BE2C (cell line): ENCODE measurements at regions not wholly inside any gene's neighbourhood (a gene's known extent, or its start where the extent isn't known, plus 50 kb on each side); places are given as distances from the start of the nearest gene placed in this dataset.
"Not testable (repeated sequence)": the region's sequence is repeated elsewhere in the genome, so short reads cannot be mapped to it uniquely, and the experiment has no call there.

Experiments used
- DNase-seq: peaks from one replicate; pipeline ENCODE4 v3.0.0-alpha.2; 2020
- H3K27me3 ChIP-seq: fragments of 250-450 bp; sonication (Bioruptor Pico); 2 replicates; pipeline ENCODE4 v1.5.1; 2020; ENCODE audit warnings: mild to moderate bottlenecking
- H3K36me3 ChIP-seq: fragments of 250-450 bp; sonication (Bioruptor Pico); 2 replicates; pipeline ENCODE4 v1.5.1; 2020; ENCODE audit warnings: mild to moderate bottlenecking
- H3K4me1 ChIP-seq: fragments of 250-450 bp; sonication (Bioruptor Pico); 2 replicates; pipeline ENCODE4 v1.5.1; 2020
- H3K4me3 ChIP-seq: 2 replicates; pipeline ENCODE4 v1.5.1; 2011; ENCODE audit warnings: low read depth, low read length
- H3K9me3 ChIP-seq: fragments of 250-450 bp; sonication (Bioruptor Pico); 2 replicates; pipeline ENCODE4 v1.5.1; 2020
- CTCF ChIP-seq: IDR thresholded peaks from 2 replicates; pipeline ENCODE4 v1.5.1; 2012; ENCODE audit warnings: mild to moderate bottlenecking, low read depth, low read length

- no peaks in the 10 kb centered on the region for H3K9me3 ChIP-seq
- no peak for TF ChIP-seq CTCF
- no peak overlapping the region for H3K4me3 ChIP-seq
- no peak for DNase-seq
- H3K27me3 ChIP-seq = no peaks in the 10 kb centered on the region
- no peaks in the 10 kb centered on the region for H3K4me1 ChIP-seq
- no peaks in the 10 kb centered on the region for H3K36me3 ChIP-seq
Observed at GRCh38 chr4:115575851-115576250, 462.4 kb upstream of the NDST4 start.

DNA sequence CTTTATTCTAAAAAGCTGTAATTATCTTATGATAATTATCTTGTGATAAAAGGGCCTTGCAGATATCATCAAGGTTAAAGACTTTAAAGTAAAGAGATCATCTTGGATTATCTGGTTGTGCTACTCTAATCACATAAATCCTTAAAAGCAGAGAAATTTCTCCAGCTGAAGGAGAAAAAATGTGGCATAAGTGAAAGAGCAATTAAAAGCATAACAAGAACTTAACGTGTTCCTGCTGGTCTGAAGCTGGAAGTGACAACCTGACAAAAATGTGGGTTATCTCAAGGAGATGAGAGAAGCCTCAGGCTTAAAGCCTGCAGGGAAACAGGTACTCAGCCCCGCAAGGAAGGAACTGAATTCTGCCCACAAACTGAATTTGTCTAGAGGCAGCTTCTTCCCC is 449.1 kb upstream of the NDST4 start:
- Histone ChIP-seq H3K36me3 (no peaks in the 10 kb centered on the region), H3K4me3 (no peak overlapping the region), H3K27me3 (no peaks in the 10 kb centered on the region), H3K4me1 (no peaks in the 10 kb centered on the region), H3K9me3 (no peaks in the 10 kb centered on the region)
- TF ChIP-seq CTCF = no peak
- no peak for DNase-seq

GRCh38 chr4:115548123-115548522 is 434.7 kb upstream of the NDST4 start:
- TF ChIP-seq CTCF = no peak
- no peak for DNase-seq

DNA sequence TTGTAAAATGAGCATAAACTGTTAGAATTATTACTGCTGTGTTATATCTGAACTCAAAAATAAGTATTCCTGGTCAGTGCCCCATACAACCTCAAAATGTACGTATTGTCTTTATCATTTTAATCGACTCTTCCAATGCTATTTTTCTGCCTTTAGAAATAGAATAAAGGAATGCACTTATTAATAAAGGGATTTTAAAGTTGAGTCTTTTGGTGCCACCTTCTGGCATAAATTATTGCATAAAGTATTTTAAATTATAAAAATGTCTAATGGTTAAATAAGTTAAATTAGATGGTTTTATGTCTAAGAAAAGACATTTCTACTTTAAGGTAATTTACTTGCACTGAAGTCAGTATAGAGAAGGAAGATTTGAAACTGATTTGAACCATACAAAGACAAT is 424.0 kb upstream of the NDST4 start:
- Histone ChIP-seq H3K4me1 (no peaks in the 10 kb centered on the region), H3K4me3 (no peak overlapping the region), H3K27me3 (no peaks in the 10 kb centered on the region), H3K36me3 (no peaks in the 10 kb centered on the region), H3K9me3 (no peaks in the 10 kb centered on the region)
- DNase-seq = no peak
- no peak for TF ChIP-seq CTCF

More at GRCh38 chr4:115548123-115548522, 434.7 kb upstream of the NDST4 start:
- no peaks in the 10 kb centered on the region for H3K27me3 ChIP-seq
- H3K9me3 ChIP-seq = no peaks in the 10 kb centered on the region
- H3K4me1 ChIP-seq = no peaks in the 10 kb centered on the region
- H3K4me3 ChIP-seq = no peak overlapping the region
- no peaks in the 10 kb centered on the region for H3K36me3 ChIP-seq

GRCh38 chr4:115529126-115529525 is 415.7 kb upstream of the NDST4 start:
- H3K4me3 ChIP-seq = no peak overlapping the region
- TF ChIP-seq CTCF = no peak
- no peaks in the 10 kb centered on the region for H3K4me1 ChIP-seq
- no peaks in the 10 kb centered on the region for H3K9me3 ChIP-seq
- no peaks in the 10 kb centered on the region for H3K36me3 ChIP-seq
- DNase-seq = no peak
- no peaks in the 10 kb centered on the region for H3K27me3 ChIP-seq

GRCh38 chr4:115519476-115519875 is 406.1 kb upstream of the NDST4 start:
- not testable (repeated sequence) for H3K4me3 ChIP-seq, H3K4me1 ChIP-seq, DNase-seq, H3K27me3 ChIP-seq, H3K36me3 ChIP-seq, H3K9me3 ChIP-seq

GRCh38 chr4:115515772-115516171 is 402.4 kb upstream of the NDST4 start:
- Histone ChIP-seq H3K36me3 (no peaks in the 10 kb centered on the region), H3K4me1 (no peaks in the 10 kb centered on the region), H3K4me3 (no peak overlapping the region), H3K27me3 (no peaks in the 10 kb centered on the region), H3K9me3 (no peaks in the 10 kb centered on the region)
- no peak for DNase-seq
- TF ChIP-seq CTCF = no peak
